ENCODE measurements at regions not wholly inside any gene's neighbourhood (a gene's known extent, or its start where the extent isn't known, plus 50 kb on each side); places are given as distances from the start of the nearest gene placed in this dataset.

- H2AFZ ChIP-seq (ENCODE audit: low read length): no peak overlapping the region
- no peak overlapping the region for H3K4me2 ChIP-seq (ENCODE audit: low read depth, low read length)
- H3K27me3 ChIP-seq (replicated peaks; ENCODE audit: insufficient read depth, low read length): no peaks in the 10 kb centered on the region
- no peaks in the 10 kb centered on the region for H3K9me2 ChIP-seq (replicated peaks; ENCODE audit: insufficient read depth, low read length)
- H3K9me3 ChIP-seq (replicated peaks; ENCODE audit: insufficient read depth, low read length): no peaks in the 10 kb centered on the region
- H3K4me3 ChIP-seq (ENCODE audit: low read length): no peak overlapping the region
- no peak overlapping the region for H3K9ac ChIP-seq (ENCODE audit: low read length)
- no peaks in the 10 kb centered on the region for H3K36me3 ChIP-seq (replicated peaks; ENCODE audit: insufficient read depth, low read length)
- no peaks in the 10 kb centered on the region for H3F3A ChIP-seq (ENCODE audit: insufficient read depth, low read length)
- TF ChIP-seq EZH2 (optimal IDR thresholded peaks at IDR 0.05; ENCODE audit: low read depth, low read length): no peak
- no peak for TF ChIP-seq CTCF (IDR thresholded peaks at IDR 0.05; ENCODE audit: low read length)
- TF ChIP-seq EZH2phosphoT487 (IDR thresholded peaks at IDR 0.05; ENCODE audit: low read length): no peak
- no peaks in the 10 kb centered on the region for H3K4me1 ChIP-seq (ENCODE audit: low read length)
- H3K27ac ChIP-seq (ENCODE audit: low read length): no peak overlapping the region
- no peak for DNase-seq
- H3K79me2 ChIP-seq (ENCODE audit: low read length): no peaks in the 10 kb centered on the region
- H4K20me1 ChIP-seq (ENCODE audit: insufficient read depth, low read length): no peaks in the 10 kb centered on the region
Observed at GRCh38 chr22:48313175-48313830, 1514.4 kb downstream of the BRD1 start.

GRCh38 chr22:48310740-48311139, 1516.9 kb downstream of the BRD1 start:
- H3K9me3 ChIP-seq (replicated peaks; ENCODE audit: insufficient read depth, low read length): no peaks in the 10 kb centered on the region

GRCh38 chr22:48310289-48310688, 1517.4 kb downstream of the BRD1 start:
- no peak for TF ChIP-seq EZH2 (optimal IDR thresholded peaks at IDR 0.05; ENCODE audit: low read depth, low read length)
- no peak for TF ChIP-seq CTCF (IDR thresholded peaks at IDR 0.05; ENCODE audit: low read length)
- TF ChIP-seq EZH2phosphoT487 (IDR thresholded peaks at IDR 0.05; ENCODE audit: low read length): no peak
- no peaks in the 10 kb centered on the region for H3K27me3 ChIP-seq (replicated peaks; ENCODE audit: insufficient read depth, low read length)
- no peaks in the 10 kb centered on the region for H3K4me1 ChIP-seq (ENCODE audit: low read length)
- no peaks in the 10 kb centered on the region for H4K20me1 ChIP-seq (ENCODE audit: insufficient read depth, low read length)
- no peak overlapping the region for H3K4me2 ChIP-seq (ENCODE audit: low read depth, low read length)
- no peaks in the 10 kb centered on the region for H3F3A ChIP-seq (ENCODE audit: insufficient read depth, low read length)
- H3K79me2 ChIP-seq (ENCODE audit: low read length): no peaks in the 10 kb centered on the region
- H3K4me3 ChIP-seq (ENCODE audit: low read length): no peak overlapping the region
- no peak for DNase-seq
- H2AFZ ChIP-seq (ENCODE audit: low read length): no peak overlapping the region
- no peaks in the 10 kb centered on the region for H3K36me3 ChIP-seq (replicated peaks; ENCODE audit: insufficient read depth, low read length)
- no peak overlapping the region for H3K9ac ChIP-seq (ENCODE audit: low read length)
- H3K27ac ChIP-seq (ENCODE audit: low read length): no peak overlapping the region
- no peaks in the 10 kb centered on the region for H3K9me3 ChIP-seq (replicated peaks; ENCODE audit: insufficient read depth, low read length)
- no peaks in the 10 kb centered on the region for H3K9me2 ChIP-seq (replicated peaks; ENCODE audit: insufficient read depth, low read length)

More at GRCh38 chr22:48310740-48311139, 1516.9 kb downstream of the BRD1 start:
- no peak for DNase-seq
- Histone ChIP-seq H3K4me3 (ENCODE audit: low read length) (no peak overlapping the region), H2AFZ (ENCODE audit: low read length) (no peak overlapping the region), H3K79me2 (ENCODE audit: low read length) (no peaks in the 10 kb centered on the region), H3K9me2 (replicated peaks; ENCODE audit: insufficient read depth, low read length) (no peaks in the 10 kb centered on the region), H3F3A (ENCODE audit: insufficient read depth, low read length) (no peaks in the 10 kb centered on the region), H3K27ac (ENCODE audit: low read length) (no peak overlapping the region), H3K36me3 (replicated peaks; ENCODE audit: insufficient read depth, low read length) (no peaks in the 10 kb centered on the region), H3K4me1 (ENCODE audit: low read length) (no peaks in the 10 kb centered on the region), H3K27me3 (replicated peaks; ENCODE audit: insufficient read depth, low read length) (no peaks in the 10 kb centered on the region), H3K4me2 (ENCODE audit: low read depth, low read length) (no peak overlapping the region), H4K20me1 (ENCODE audit: insufficient read depth, low read length) (no peaks in the 10 kb centered on the region), H3K9ac (ENCODE audit: low read length) (no peak overlapping the region)
- TF ChIP-seq CTCF (IDR thresholded peaks at IDR 0.05; ENCODE audit: low read length) (no peak), EZH2 (optimal IDR thresholded peaks at IDR 0.05; ENCODE audit: low read depth, low read length) (no peak), EZH2phosphoT487 (IDR thresholded peaks at IDR 0.05; ENCODE audit: low read length) (no peak)

Data from MM.1S (cell line).